ENCODE measurements at regions not wholly inside any gene's neighbourhood (a gene's known extent, or its start where the extent isn't known, plus 50 kb on each side); places are given as distances from the start of the nearest gene placed in this dataset.

GRCh38 chr19:30074741-30075715 is 133.0 kb downstream of the URI1 start:
- DNase-seq (peak in 2 of 3 donors; percentile 60 to 63), ATAC-seq (ENCODE audit: insufficient read depth, low FRiP score) (no peak)
- Histone ChIP-seq H3K27me3 (ENCODE audit: control insufficient read depth in 3 of 3, insufficient read depth in 3 of 3, low read length in 2 of 3) (no peaks in the 10 kb centered on the region), H3K36me3 (ENCODE audit: control insufficient read depth in 4 of 4, insufficient read depth in 4 of 4, low read length in 4 of 4) (no peaks in the 10 kb centered on the region), H3K9me3 (ENCODE audit: control insufficient read depth in 4 of 4, insufficient read depth in 3 of 4, low read length in 3 of 4) (peaks cover 0 to 4% (median 2%) of the 10 kb centered on the region in 4 donors), H3K4me3 (no peak overlapping the region), H3K9ac (ENCODE audit: insufficient read depth in 1 of 2, low read length in 2 of 2) (no peak overlapping the region), H3K27ac (ENCODE audit: low read depth in 1 of 2, low read length in 1 of 2) (no peak overlapping the region), H3K4me1 (ENCODE audit: control insufficient read depth in 5 of 5, insufficient read depth in 5 of 5, low read length in 5 of 5) (peaks cover 0 to 16% (median 0%) of the 10 kb centered on the region in 5 donors)
- WGBS, 2 donors = 89 to 92% methylated on average over 12 of the region's 12 CpGs
- no peak for TF ChIP-seq CTCF (IDR thresholded peaks at IDR 0.05; ENCODE audit: control extremely low read depth, extremely low read depth)

DNA sequence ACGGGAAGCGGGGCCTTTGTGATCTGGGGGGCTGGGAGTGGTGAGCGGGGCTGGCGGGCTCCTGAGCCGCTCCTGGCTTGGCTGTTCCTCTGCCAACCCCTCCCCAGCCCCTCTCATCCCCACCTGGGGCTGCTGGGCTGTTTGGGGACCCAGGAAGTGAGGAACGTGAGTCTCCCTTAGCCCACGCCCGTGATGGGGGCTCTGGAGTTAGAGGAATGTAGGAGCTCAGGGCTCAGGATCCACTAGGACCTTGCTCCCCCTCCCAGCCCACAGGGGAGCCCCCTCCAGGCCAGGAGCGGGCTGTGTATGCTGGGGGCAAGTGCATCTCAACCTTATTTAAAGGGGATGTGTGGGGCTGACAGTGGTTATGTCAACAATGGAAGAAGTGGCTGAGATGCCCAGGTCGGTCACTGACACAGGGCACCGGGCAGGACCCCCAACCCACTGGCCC is 134.1 kb downstream of the URI1 start:
- H3K27ac ChIP-seq (ENCODE audit: low read depth in 1 of 2, low read length in 1 of 2) = no peak overlapping the region
- no peaks in the 10 kb centered on the region for H3K27me3 ChIP-seq (ENCODE audit: control insufficient read depth in 3 of 3, insufficient read depth in 3 of 3, low read length in 2 of 3)
- no peak for TF ChIP-seq CTCF (IDR thresholded peaks at IDR 0.05; ENCODE audit: control extremely low read depth, extremely low read depth)
- ATAC-seq (ENCODE audit: insufficient read depth, low FRiP score) (no peak), DNase-seq (no peak)
- peaks cover 0 to 7% (median 2%) of the 10 kb centered on the region in 4 donors for H3K9me3 ChIP-seq (ENCODE audit: control insufficient read depth in 4 of 4, insufficient read depth in 3 of 4, low read length in 3 of 4)
- H3K36me3 ChIP-seq (ENCODE audit: control insufficient read depth in 4 of 4, insufficient read depth in 4 of 4, low read length in 4 of 4) = no peaks in the 10 kb centered on the region
- 61 to 63% methylated on average over 11 of the region's 11 CpGs for WGBS, 2 donors
- H3K9ac ChIP-seq (ENCODE audit: insufficient read depth in 1 of 2, low read length in 2 of 2) = no peak overlapping the region
- peaks cover 0 to 9% (median 0%) of the 10 kb centered on the region in 5 donors for H3K4me1 ChIP-seq (ENCODE audit: control insufficient read depth in 5 of 5, insufficient read depth in 5 of 5, low read length in 5 of 5)
- H3K4me3 ChIP-seq = no peak overlapping the region

GRCh38 chr19:30076751-30077670 is 135.0 kb downstream of the URI1 start:
- no peak for DNase-seq
- Histone ChIP-seq H3K36me3 (ENCODE audit: control insufficient read depth in 4 of 4, insufficient read depth in 4 of 4, low read length in 4 of 4) (no peaks in the 10 kb centered on the region), H3K27ac (ENCODE audit: low read depth in 1 of 2, low read length in 1 of 2) (no peak overlapping the region), H3K4me3 (no peak overlapping the region), H3K9me3 (ENCODE audit: control insufficient read depth in 4 of 4, insufficient read depth in 3 of 4, low read length in 3 of 4) (peaks cover 0 to 7% (median 2%) of the 10 kb centered on the region in 4 donors), H3K9ac (ENCODE audit: insufficient read depth in 1 of 2, low read length in 2 of 2) (no peak overlapping the region), H3K4me1 (ENCODE audit: control insufficient read depth in 5 of 5, insufficient read depth in 5 of 5, low read length in 5 of 5) (peaks cover 0 to 9% (median 0%) of the 10 kb centered on the region in 5 donors), H3K27me3 (ENCODE audit: control insufficient read depth in 3 of 3, insufficient read depth in 3 of 3, low read length in 2 of 3) (no peaks in the 10 kb centered on the region)
- 81 to 85% methylated on average over 14 of the region's 14 CpGs for WGBS, 2 donors
- no peak for TF ChIP-seq CTCF (IDR thresholded peaks at IDR 0.05; ENCODE audit: control extremely low read depth, extremely low read depth)
- ATAC-seq (ENCODE audit: insufficient read depth, low FRiP score) = no peak
